Endodermal cell (in vitro differentiated cells): ENCODE measurements at regions not wholly inside any gene's neighbourhood (a gene's known extent, or its start where the extent isn't known, plus 50 kb on each side); places are given as distances from the start of the nearest gene placed in this dataset.

Experiments
- DNase-seq: peaks from one replicate; pipeline ENCODE4 v3.0.0-alpha.2; 2017
- H3K27ac ChIP-seq: 2 replicates; pipeline ENCODE4 v1.5.1; 2013; ENCODE audit warnings: mild to moderate bottlenecking, low read depth, low read length, moderate library complexity
- H3K27me3 ChIP-seq: 2 replicates; pipeline ENCODE4 v1.6.1; 2013; ENCODE audit warnings: mild to moderate bottlenecking, low read length, moderate library complexity; ENCODE audit not compliant: insufficient read depth, control insufficient read depth, poor library complexity, severe bottlenecking
- H3K36me3 ChIP-seq: 2 replicates; pipeline ENCODE4 v1.7.0; 2013; ENCODE audit warnings: mild to moderate bottlenecking, low read length, moderate library complexity; ENCODE audit not compliant: control insufficient read depth, insufficient read depth
- H3K4me1 ChIP-seq: one replicate; pipeline ENCODE4 v1.7.0; 2013; ENCODE audit warnings: low read length; ENCODE audit not compliant: control insufficient read depth, insufficient read depth
- H3K4me3 ChIP-seq: 2 replicates; pipeline ENCODE4 v1.5.1; 2013; ENCODE audit warnings: mild to moderate bottlenecking, low read length, moderate library complexity
- H3K9ac ChIP-seq: 2 replicates; pipeline ENCODE4 v1.6.1; 2013; ENCODE audit warnings: mild to moderate bottlenecking, low read length, moderate library complexity; ENCODE audit not compliant: poor library complexity, severe bottlenecking; ENCODE audit errors: extremely low read depth
- H3K9me3 ChIP-seq: 2 replicates; pipeline ENCODE4 v1.6.1; 2013; ENCODE audit warnings: mild to moderate bottlenecking, low read length, moderate library complexity; ENCODE audit not compliant: control insufficient read depth
- H3K27ac Mint-ChIP-seq: 2 replicates; pipeline ENCODE4 v1.8.0; 2020; ENCODE audit warnings: mixed read lengths
- H3K27me3 Mint-ChIP-seq: 2 replicates; pipeline ENCODE4 v1.8.0; 2021; ENCODE audit warnings: mild to moderate bottlenecking, mixed read lengths; ENCODE audit not compliant: insufficient read depth
- H3K36me3 Mint-ChIP-seq: 2 replicates; pipeline ENCODE4 v1.8.0; 2020; ENCODE audit warnings: low read depth, mixed read lengths
- H3K4me1 Mint-ChIP-seq: 2 replicates; pipeline ENCODE4 v1.8.0; 2020; ENCODE audit warnings: mixed read lengths
- H3K4me3 Mint-ChIP-seq: 2 replicates; pipeline ENCODE4 v1.8.0; 2020; ENCODE audit warnings: mild to moderate bottlenecking, moderate library complexity, mixed read lengths
- H3K9me3 Mint-ChIP-seq: 2 replicates; pipeline ENCODE4 v1.8.0; 2020; ENCODE audit warnings: mild to moderate bottlenecking, mixed read lengths
- WGBS, 2 experiments: methylation state at CpG; one replicate each; pipeline versions ENCODE4 v1.1.5 to v1.1.7; 2013; ENCODE audit warnings: missing lambda C conversion rate in 2 of 2, mixed read lengths in 1 of 2; ENCODE audit not compliant: insufficient coverage in 1 of 2, insufficient read length in 1 of 2; 5-methylcytosine and 5-hydroxymethylcytosine counted together
- TF ChIP-seq, protein P1 (sequence below): fragments of 200-600 bp; sonication (generic); conservative IDR thresholded peaks from 2 replicates; pipeline ENCODE4 v1.5.0; 2021; ENCODE audit warnings: antibody characterized with exemption, mild to moderate bottlenecking

DNA sequence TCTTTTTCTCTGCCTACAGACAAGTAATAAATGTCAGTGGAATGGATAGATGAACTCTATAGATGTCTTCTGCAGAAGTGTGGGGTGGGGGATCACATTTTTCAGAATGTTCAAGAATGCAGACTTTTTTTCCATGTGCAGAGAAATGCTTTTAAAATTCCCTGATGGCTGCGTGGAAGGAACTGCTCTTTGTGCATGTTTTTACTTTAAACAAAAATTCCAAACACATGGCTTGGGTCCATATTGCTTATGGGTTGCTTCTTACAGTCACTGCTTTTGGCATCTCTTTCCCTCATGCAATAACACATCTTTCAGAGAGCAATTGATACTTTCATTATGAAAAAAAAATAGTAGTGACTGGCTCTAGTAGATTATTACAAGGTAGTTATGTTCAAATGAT lies 1053.6 kb downstream of the NLGN4Y start:
- H3K27me3 Mint-ChIP-seq = no peaks in the 10 kb centered on the region
- no peaks in the 10 kb centered on the region for H3K36me3 ChIP-seq
- no peak overlapping the region for H3K27ac Mint-ChIP-seq
- no peaks in the 10 kb centered on the region for H3K4me1 Mint-ChIP-seq
- DNase-seq = no peak
- H3K4me1 ChIP-seq = no peaks in the 10 kb centered on the region
- 100% methylated on average over 1 of the region's 1 CpG; no CpG with 5 or more reads in 1 of the 2 experiments for WGBS, 2 experiments
- TF ChIP-seq, protein P1, sequence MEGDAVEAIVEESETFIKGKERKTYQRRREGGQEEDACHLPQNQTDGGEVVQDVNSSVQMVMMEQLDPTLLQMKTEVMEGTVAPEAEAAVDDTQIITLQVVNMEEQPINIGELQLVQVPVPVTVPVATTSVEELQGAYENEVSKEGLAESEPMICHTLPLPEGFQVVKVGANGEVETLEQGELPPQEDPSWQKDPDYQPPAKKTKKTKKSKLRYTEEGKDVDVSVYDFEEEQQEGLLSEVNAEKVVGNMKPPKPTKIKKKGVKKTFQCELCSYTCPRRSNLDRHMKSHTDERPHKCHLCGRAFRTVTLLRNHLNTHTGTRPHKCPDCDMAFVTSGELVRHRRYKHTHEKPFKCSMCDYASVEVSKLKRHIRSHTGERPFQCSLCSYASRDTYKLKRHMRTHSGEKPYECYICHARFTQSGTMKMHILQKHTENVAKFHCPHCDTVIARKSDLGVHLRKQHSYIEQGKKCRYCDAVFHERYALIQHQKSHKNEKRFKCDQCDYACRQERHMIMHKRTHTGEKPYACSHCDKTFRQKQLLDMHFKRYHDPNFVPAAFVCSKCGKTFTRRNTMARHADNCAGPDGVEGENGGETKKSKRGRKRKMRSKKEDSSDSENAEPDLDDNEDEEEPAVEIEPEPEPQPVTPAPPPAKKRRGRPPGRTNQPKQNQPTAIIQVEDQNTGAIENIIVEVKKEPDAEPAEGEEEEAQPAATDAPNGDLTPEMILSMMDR = no peak
- H3K4me3 ChIP-seq = no peak overlapping the region
- no peak overlapping the region for H3K9ac ChIP-seq
- H3K9me3 ChIP-seq = no peaks in the 10 kb centered on the region
- no peaks in the 10 kb centered on the region for H3K9me3 Mint-ChIP-seq
- no peaks in the 10 kb centered on the region for H3K27me3 ChIP-seq
- no peaks in the 10 kb centered on the region for H3K36me3 Mint-ChIP-seq
- H3K4me3 Mint-ChIP-seq = no peak overlapping the region
- no peak overlapping the region for H3K27ac ChIP-seq

DNA sequence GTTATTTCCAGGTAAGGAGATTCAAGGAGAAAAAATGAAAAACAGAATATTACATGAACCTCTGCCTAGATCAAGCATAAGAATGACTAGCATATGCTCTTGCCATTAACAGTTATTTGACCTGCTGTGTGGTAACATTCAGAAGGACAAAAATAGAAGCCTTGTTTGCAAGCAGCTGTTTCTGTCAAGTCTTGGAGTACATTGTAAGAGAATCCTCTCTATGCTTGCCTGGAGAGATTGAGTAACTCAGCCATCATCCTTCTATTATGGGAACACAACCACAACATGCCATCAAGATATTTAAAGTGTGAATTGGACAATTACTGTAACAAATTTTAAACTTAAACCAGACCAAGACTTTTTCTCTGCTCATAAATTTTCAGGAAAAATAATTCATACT lies 1054.4 kb downstream of the NLGN4Y start:
- Histone ChIP-seq H3K4me1 (no peaks in the 10 kb centered on the region), H3K36me3 (no peaks in the 10 kb centered on the region), H3K27ac (no peak overlapping the region), H3K4me3 (no peak overlapping the region), H3K9me3 (no peaks in the 10 kb centered on the region), H3K9ac (no peak overlapping the region), H3K27me3 (no peaks in the 10 kb centered on the region)
- H3K4me1 Mint-ChIP-seq = no peaks in the 10 kb centered on the region
- no peak overlapping the region for H3K4me3 Mint-ChIP-seq
- H3K36me3 Mint-ChIP-seq = no peaks in the 10 kb centered on the region
- DNase-seq = no peak
- TF ChIP-seq, protein P1 = no peak
- no peaks in the 10 kb centered on the region for H3K9me3 Mint-ChIP-seq
- H3K27ac Mint-ChIP-seq = no peak overlapping the region
- no peaks in the 10 kb centered on the region for H3K27me3 Mint-ChIP-seq

DNA sequence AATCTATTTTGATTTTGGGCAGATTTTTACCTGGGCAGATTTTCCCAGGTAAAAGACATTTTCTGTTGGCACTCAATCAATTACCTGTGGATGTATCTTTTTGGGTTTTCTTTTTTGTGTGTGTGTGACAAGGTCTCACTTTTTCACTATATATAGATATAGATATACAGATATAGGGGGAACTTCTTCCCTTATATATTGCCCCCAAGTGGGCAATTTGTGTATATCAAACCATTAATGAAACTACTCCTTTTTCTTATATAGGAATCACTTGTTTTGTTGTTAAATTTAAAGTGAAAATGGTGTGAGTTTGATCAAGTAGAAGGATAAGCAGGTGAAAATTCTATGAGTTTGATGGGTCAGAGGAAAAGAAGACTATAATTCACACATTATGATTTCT lies 1054.9 kb downstream of the NLGN4Y start:
- H3K27ac ChIP-seq = no peak overlapping the region
- H3K27ac Mint-ChIP-seq = no peak overlapping the region
- H3K27me3 Mint-ChIP-seq = no peaks in the 10 kb centered on the region
- no peak overlapping the region for H3K4me3 ChIP-seq
- no peaks in the 10 kb centered on the region for H3K9me3 ChIP-seq
- H3K9ac ChIP-seq = no peak overlapping the region
- no peaks in the 10 kb centered on the region for H3K27me3 ChIP-seq
- no peak for DNase-seq
- H3K4me3 Mint-ChIP-seq = no peak overlapping the region
- H3K36me3 ChIP-seq = no peaks in the 10 kb centered on the region
- no peaks in the 10 kb centered on the region for H3K9me3 Mint-ChIP-seq
- no peaks in the 10 kb centered on the region for H3K4me1 Mint-ChIP-seq
- no peaks in the 10 kb centered on the region for H3K36me3 Mint-ChIP-seq
- H3K4me1 ChIP-seq = no peaks in the 10 kb centered on the region
- TF ChIP-seq, protein P1 = no peak
